Mammary epithelial cell (primary cell): ENCODE measurements at regions not wholly inside any gene's neighbourhood (a gene's known extent, or its start where the extent isn't known, plus 50 kb on each side); places are given as distances from the start of the nearest gene placed in this dataset.

Experiments used
- CTCF ChIP-seq, 2 donors: IDR thresholded peaks in 1 of 2; conservative IDR thresholded peaks in 1 of 2; 2 replicates each; pipeline ENCODE4 v1.5.1; 2011 to 2012; ENCODE audit warnings: inconsistent platforms in 2 of 2, low read length in 2 of 2, mild to moderate bottlenecking in 2 of 2, control low read depth in 1 of 2, low read depth in 1 of 2; ENCODE audit not compliant: insufficient read depth in 1 of 2; ENCODE audit errors: extremely low read depth in 1 of 2
- EZH2 ChIP-seq: IDR thresholded peaks from 2 replicates; pipeline ENCODE4 v1.6.1; 2012; ENCODE audit warnings: low read length, inconsistent platforms, borderline replicate concordance

- TF ChIP-seq EZH2, result no peak
- TF ChIP-seq CTCF (conservative IDR thresholded peaks at IDR 0.05 in 1 of 2, IDR thresholded peaks at IDR 0.05 in 1 of 2; ENCODE audit: extremely low read depth in 1 of 2, insufficient read depth in 1 of 2, low read depth in 1 of 2, low read length in 2 of 2), result no peak
Observed at GRCh38 chr13:23979361-23980159, 82.3 kb upstream of the C1QTNF9B start.
